HepG2 (cell line): ENCODE measurements at regions not wholly inside any gene's neighbourhood (a gene's known extent, or its start where the extent isn't known, plus 50 kb on each side); places are given as distances from the start of the nearest gene placed in this dataset.

Experiments
- ATAC-seq: fragments of 200-7000 bp; cut with Tn5 transposase; 3 replicates; pipeline ENCODE4 v1.9.1; 2020; ENCODE audit warnings: mild to moderate bottlenecking, moderate library complexity
- BruUV-seq: library from RNA; stranded (reverse); fragments of 400-500 nt; replicated peaks from 2 replicates; lab custom pipeline; 2021; lab: Mats Ljungman, UMichigan
- CTCF ChIA-PET: fragments of 300-600 bp; formaldehyde crosslinking; extraction: SDS; loops from one replicate; lab custom pipeline; 2021; ENCODE audit warnings: low total read pairs, inconsistent platforms, low intra/inter-chr PET ratio; lab: Yijun Ruan, JAX
- POLR2A ChIA-PET: fragments of 350-600 bp; sonication (Branson Sonifier 250); formaldehyde crosslinking; loops from one replicate; lab custom pipeline; 2020; ENCODE audit warnings: antibody characterized with exemption, inconsistent platforms; lab: Yijun Ruan, JAX
- DNase-seq: peaks from one replicate; pipeline ENCODE4 v3.0.0-alpha.2; 2015; ENCODE audit warnings: low spot score
- FAIRE-seq: peaks from 3 replicates; lab custom pipeline; 2011; peaks lifted over from hg19 to GRCh38; lab: Jason Lieb, UNC
- H2AFZ ChIP-seq: one replicate; pipeline ENCODE4 v1.6.1; 2011; ENCODE audit warnings: low read length, inconsistent platforms
- H3K27ac ChIP-seq: fragments of 300-600 bp; 3 replicates; pipeline ENCODE4 v1.8.0; 2011; ENCODE audit warnings: mixed run types, mild to moderate bottlenecking, mixed read lengths, low read length, inconsistent platforms; ENCODE audit not compliant: insufficient read depth; ENCODE audit errors: extremely low read length
- H3K27me3 ChIP-seq, 2 experiments: fragments of 200-600 bp in 1 of 2; 2 replicates in 1 of 2; 3 replicates in 1 of 2; pipeline versions ENCODE4 v1.6.0 to v1.8.0; 2011; ENCODE audit warnings: low read length in 2 of 2, mild to moderate bottlenecking in 2 of 2, moderate library complexity in 2 of 2, inconsistent platforms in 1 of 2; ENCODE audit not compliant: insufficient read depth in 2 of 2, control insufficient read depth in 1 of 2
- H3K36me3 ChIP-seq, 2 experiments: fragments of 200-600 bp in 1 of 2; replicated peaks in 1 of 2; 2 replicates in 1 of 2; 3 replicates in 1 of 2; pipeline versions ENCODE4 v1.5.1 to v1.8.0; 2011; ENCODE audit warnings: low read length in 2 of 2, inconsistent platforms in 1 of 2; ENCODE audit not compliant: insufficient read depth in 2 of 2, control insufficient read depth in 1 of 2
- H3K4me1 ChIP-seq: 2 replicates; pipeline ENCODE4 v1.5.1; 2012; ENCODE audit warnings: low read length, inconsistent platforms; ENCODE audit not compliant: insufficient read depth
- H3K4me2 ChIP-seq: 2 replicates; pipeline ENCODE4 v1.6.0; 2011; ENCODE audit warnings: low read depth, low read length, inconsistent platforms
- H3K4me3 ChIP-seq, 3 experiments: fragments of 200-600 bp in 1 of 3; sonication (generic), shearing (Covaris generic) in 1 of 3; replicated peaks in 1 of 3; 2 replicates each; pipeline ENCODE4 v1.5.1; 2011 to 2016; ENCODE audit warnings: low read length in 3 of 3, inconsistent platforms in 2 of 3, low read depth in 2 of 3, mild to moderate bottlenecking in 2 of 3, control low read depth in 1 of 3, mixed read lengths in 1 of 3; ENCODE audit not compliant: insufficient read depth in 1 of 3
- H3K79me2 ChIP-seq: one replicate; pipeline ENCODE4 v1.6.1; 2011; ENCODE audit warnings: low read length, inconsistent platforms; ENCODE audit not compliant: insufficient read depth
- H3K9ac ChIP-seq: 2 replicates; pipeline ENCODE4 v1.6.0; 2011; ENCODE audit warnings: mild to moderate bottlenecking, low read depth, low read length, inconsistent platforms; ENCODE audit not compliant: insufficient read depth
- H3K9me3 ChIP-seq: 2 replicates; pipeline ENCODE4 v1.5.1; 2012; ENCODE audit warnings: mild to moderate bottlenecking, low read length
- H4K20me1 ChIP-seq: 2 replicates; pipeline ENCODE4 v1.6.0; 2011; ENCODE audit warnings: inconsistent platforms, mild to moderate bottlenecking, low read length, moderate library complexity; ENCODE audit not compliant: insufficient read depth
- ATF5 ChIP-seq: sonication (generic); formaldehyde crosslinking; IDR thresholded peaks from 2 replicates; pipeline ENCODE4 v1.4.0; 2020; ENCODE audit warnings: mild to moderate bottlenecking, low read depth, missing genetic modification reagents
- CENPX ChIP-seq: sonication (generic); formaldehyde crosslinking; IDR thresholded peaks from 2 replicates; pipeline ENCODE4 v1.9.0; 2021; ENCODE audit warnings: mild to moderate bottlenecking, missing genetic modification reagents, moderate library complexity
- CSRNP1 ChIP-seq: sonication (generic); formaldehyde crosslinking; IDR thresholded peaks from 2 replicates; pipeline ENCODE4 v1.8.1; 2023; ENCODE audit warnings: mild to moderate bottlenecking, missing genetic modification reagents
- GMEB2 ChIP-seq: IDR thresholded peaks from 2 replicates; pipeline ENCODE4 v1.6.1; 2016; ENCODE audit warnings: missing biosample characterization, missing genetic modification reagents, low read depth
- HCFC1 ChIP-seq: fragments of 150-350 bp; IDR thresholded peaks from 2 replicates; pipeline ENCODE4 v1.6.1; 2014; ENCODE audit warnings: low read depth, low read length
- HNF1B ChIP-seq: sonication (generic); formaldehyde crosslinking; IDR thresholded peaks from 2 replicates; pipeline ENCODE4 v1.5.1; 2020; ENCODE audit warnings: mild to moderate bottlenecking, moderate library complexity, missing genetic modification reagents
- MXD4 ChIP-seq: IDR thresholded peaks from 2 replicates; pipeline ENCODE4 v1.6.1; 2016; ENCODE audit warnings: mild to moderate bottlenecking, missing biosample characterization, missing genetic modification reagents
- NONO ChIP-seq, 2 experiments: fragments of 450-650 bp in 1 of 2; sonication (generic) in 1 of 2; formaldehyde crosslinking in 1 of 2; IDR thresholded peaks in 1 of 2; conservative IDR thresholded peaks in 1 of 2; 2 replicates each; pipeline versions ENCODE4 v1.6.1 to v1.8.0; 2017 to 2022; ENCODE audit warnings: mild to moderate bottlenecking in 1 of 2, missing genetic modification reagents in 1 of 2, moderate library complexity in 1 of 2
- TRAFD1 ChIP-seq: sonication (generic); formaldehyde crosslinking; IDR thresholded peaks from 2 replicates; pipeline ENCODE4 v1.5.1; 2020; ENCODE audit warnings: missing genetic modification reagents, mild to moderate bottlenecking, borderline replicate concordance
- ZFP36L1 ChIP-seq: sonication (generic); formaldehyde crosslinking; IDR thresholded peaks from 2 replicates; pipeline ENCODE4 v1.8.0; 2022; ENCODE audit warnings: mild to moderate bottlenecking, missing genetic modification reagents, moderate library complexity
- ZNF230 ChIP-seq: sonication (generic); formaldehyde crosslinking; IDR thresholded peaks from 2 replicates; pipeline ENCODE4 v1.4.0; 2020; ENCODE audit warnings: mild to moderate bottlenecking, missing genetic modification reagents
- ZNF431 ChIP-seq: sonication (generic); formaldehyde crosslinking; IDR thresholded peaks from 2 replicates; pipeline ENCODE4 v1.9.0; 2022; ENCODE audit warnings: missing genetic modification reagents, low read depth, mild to moderate bottlenecking, borderline replicate concordance
- ZNF496 ChIP-seq: sonication (generic); formaldehyde crosslinking; IDR thresholded peaks from 2 replicates; pipeline ENCODE4 v1.8.1; 2023; ENCODE audit warnings: mild to moderate bottlenecking, moderate library complexity, missing genetic modification reagents; ENCODE audit not compliant: insufficient replicate concordance
- ZNF709 ChIP-seq: sonication (generic); formaldehyde crosslinking; IDR thresholded peaks from 2 replicates; pipeline ENCODE4 v1.5.0; 2020; ENCODE audit warnings: mild to moderate bottlenecking, missing genetic modification reagents
- ZNF883 ChIP-seq: sonication (generic); formaldehyde crosslinking; IDR thresholded peaks from 2 replicates; pipeline ENCODE4 v1.5.1; 2020; ENCODE audit warnings: mild to moderate bottlenecking, missing genetic modification reagents; ENCODE audit errors: not compliant biosample characterization
- WGBS: methylation state at CpG from one replicate; pipeline ENCODE4 v1.1.6; 2017; ENCODE audit warnings: low lambda C conversion rate; 5-methylcytosine and 5-hydroxymethylcytosine counted together
- in situ Hi-C: cut with HindIII; loops from 2 replicates; pipeline ENCODE4 v1.10.0; 2017; ENCODE audit warnings: low pct_unique_long_range_greater_than_20kb; ENCODE audit not compliant: extremely low pct_ligation_motif_present
- intact Hi-C: fragments of 100-400 bp; cut with micrococcal nuclease; formaldehyde crosslinking; loops from one replicate; pipeline ENCODE4 v1.10.0; 2022; ENCODE audit not compliant: unreplicated experiment

GRCh38 chr10:23826421-23826820 lies 382.5 kb upstream of the KIAA1217 start (continued):
- no peak for TF ChIP-seq TRAFD1 (CRISPR knock-in tag)

- Histone ChIP-seq H3K4me2 (no peak overlapping the region), H3K4me1 (no peaks in the 10 kb centered on the region), H3K27ac (no peak overlapping the region), H2AFZ (no peak overlapping the region), H3K9ac (no peak overlapping the region), H4K20me1 (no peaks in the 10 kb centered on the region), H3K4me3 (no peak overlapping the region), H3K9me3 (no peaks in the 10 kb centered on the region), H3K36me3 (no peaks in the 10 kb centered on the region), H3K79me2 (no peaks in the 10 kb centered on the region), H3K27me3 (no peaks in the 10 kb centered on the region)
- TF ChIP-seq CENPX (CRISPR knock-in tag) (no peak), ZNF883 (CRISPR knock-in tag) (no peak), CSRNP1 (CRISPR knock-in tag) (no peak), ZNF709 (no peak), ATF5 (no peak), GMEB2 (CRISPR knock-in tag) (no peak), MXD4 (CRISPR knock-in tag) (no peak), ZFP36L1 (CRISPR knock-in tag) (no peak), NONO (IDR thresholded peaks at IDR 0.05) (no peak), NONO (CRISPR knock-in tag; conservative IDR thresholded peaks at IDR 0.05) (no peak), ZNF496 (CRISPR knock-in tag) (no peak), HCFC1 (no peak), HNF1B (no peak), ZNF431 (CRISPR knock-in tag) (no peak), ZNF230 (CRISPR knock-in tag) (no peak)
- no TSS peak for BruUV-seq
- no peak for DNase-seq
- 8% methylated on average over 2 of the region's 2 CpGs for WGBS
- no peak for ATAC-seq
- POLR2A ChIA-PET, result no interaction called here
- FAIRE-seq, result no peak
- intact Hi-C loops, result no loop called here
- CTCF ChIA-PET, result no interaction called here
- in situ Hi-C loops, result no loop called here
Measured at GRCh38 chr10:23829556-23829955, 379.4 kb upstream of the KIAA1217 start.
